ENCODE measurements at regions not wholly inside any gene's neighbourhood (a gene's known extent, or its start where the extent isn't known, plus 50 kb on each side); places are given as distances from the start of the nearest gene placed in this dataset.
"Not testable (repeated sequence)": the region's sequence is repeated elsewhere in the genome, so short reads cannot be mapped to it uniquely, and the experiment has no call there.

- POLR2A ChIA-PET: no interaction called here
- H3K4me3 Mint-ChIP-seq (ENCODE audit: unreplicated experiment): no peak overlapping the region
- no TSS peak for BruUV-seq (replicated peaks)
- no peaks in the 10 kb centered on the region for H3K36me3 Mint-ChIP-seq (ENCODE audit: insufficient read depth, unreplicated experiment)
- Histone ChIP-seq H3K4me1 (no peaks in the 10 kb centered on the region), H3K4me3 (ENCODE audit: low read depth, low read length) (no peak overlapping the region), H3K36me3 (ENCODE audit: control insufficient read depth, insufficient read depth, low read length) (no peaks in the 10 kb centered on the region), H3K27me3 (replicated peaks; ENCODE audit: control insufficient read depth, insufficient read depth, low read length) (no peaks in the 10 kb centered on the region), H3K9me3 (peaks cover 10% of the 10 kb centered on the region)
- TF ChIP-seq, protein P1, sequence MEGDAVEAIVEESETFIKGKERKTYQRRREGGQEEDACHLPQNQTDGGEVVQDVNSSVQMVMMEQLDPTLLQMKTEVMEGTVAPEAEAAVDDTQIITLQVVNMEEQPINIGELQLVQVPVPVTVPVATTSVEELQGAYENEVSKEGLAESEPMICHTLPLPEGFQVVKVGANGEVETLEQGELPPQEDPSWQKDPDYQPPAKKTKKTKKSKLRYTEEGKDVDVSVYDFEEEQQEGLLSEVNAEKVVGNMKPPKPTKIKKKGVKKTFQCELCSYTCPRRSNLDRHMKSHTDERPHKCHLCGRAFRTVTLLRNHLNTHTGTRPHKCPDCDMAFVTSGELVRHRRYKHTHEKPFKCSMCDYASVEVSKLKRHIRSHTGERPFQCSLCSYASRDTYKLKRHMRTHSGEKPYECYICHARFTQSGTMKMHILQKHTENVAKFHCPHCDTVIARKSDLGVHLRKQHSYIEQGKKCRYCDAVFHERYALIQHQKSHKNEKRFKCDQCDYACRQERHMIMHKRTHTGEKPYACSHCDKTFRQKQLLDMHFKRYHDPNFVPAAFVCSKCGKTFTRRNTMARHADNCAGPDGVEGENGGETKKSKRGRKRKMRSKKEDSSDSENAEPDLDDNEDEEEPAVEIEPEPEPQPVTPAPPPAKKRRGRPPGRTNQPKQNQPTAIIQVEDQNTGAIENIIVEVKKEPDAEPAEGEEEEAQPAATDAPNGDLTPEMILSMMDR (IDR thresholded peaks at IDR 0.05; ENCODE audit: insufficient read depth in 1 of 2, low read depth in 1 of 2, low read length in 1 of 2, severe bottlenecking in 1 of 2, unreplicated experiment in 1 of 2): no peak
- no peaks in the 10 kb centered on the region for H3K27me3 Mint-ChIP-seq (ENCODE audit: insufficient read depth, unreplicated experiment)
- no peak for DNase-seq
- intact Hi-C loops (cut with micrococcal nuclease; ENCODE audit: unreplicated experiment): no loop called here
- H3K4me1 Mint-ChIP-seq (ENCODE audit: low read depth, unreplicated experiment): no peaks in the 10 kb centered on the region
- CTCF ChIA-PET: no interaction called here
- no peaks in the 10 kb centered on the region for H3K9me3 Mint-ChIP-seq (ENCODE audit: unreplicated experiment)
- no peak overlapping the region for H3K27ac Mint-ChIP-seq (ENCODE audit: unreplicated experiment)
Measured at GRCh38 chr5:60533789-60534188, 166.2 kb downstream of the DEPDC1B start.

GRCh38 chr5:60532796-60533195, 167.2 kb downstream of the DEPDC1B start:
- BruUV-seq (replicated peaks); DNase-seq; H3K4me1 ChIP-seq; H3K27me3 ChIP-seq (replicated peaks; ENCODE audit: control insufficient read depth, insufficient read depth, low read length); H3K27ac Mint-ChIP-seq (ENCODE audit: unreplicated experiment); H3K9me3 Mint-ChIP-seq (ENCODE audit: unreplicated experiment); POLR2A ChIA-PET; H3K27me3 Mint-ChIP-seq (ENCODE audit: insufficient read depth, unreplicated experiment); H3K4me1 Mint-ChIP-seq (ENCODE audit: low read depth, unreplicated experiment); H3K4me3 ChIP-seq (ENCODE audit: low read depth, low read length); H3K36me3 ChIP-seq (ENCODE audit: control insufficient read depth, insufficient read depth, low read length); CTCF ChIA-PET; H3K4me3 Mint-ChIP-seq (ENCODE audit: unreplicated experiment); H3K36me3 Mint-ChIP-seq (ENCODE audit: insufficient read depth, unreplicated experiment); intact Hi-C loops (cut with micrococcal nuclease; ENCODE audit: unreplicated experiment): not testable (repeated sequence)
- H3K9me3 ChIP-seq: peaks cover 10% of the 10 kb centered on the region

DNA sequence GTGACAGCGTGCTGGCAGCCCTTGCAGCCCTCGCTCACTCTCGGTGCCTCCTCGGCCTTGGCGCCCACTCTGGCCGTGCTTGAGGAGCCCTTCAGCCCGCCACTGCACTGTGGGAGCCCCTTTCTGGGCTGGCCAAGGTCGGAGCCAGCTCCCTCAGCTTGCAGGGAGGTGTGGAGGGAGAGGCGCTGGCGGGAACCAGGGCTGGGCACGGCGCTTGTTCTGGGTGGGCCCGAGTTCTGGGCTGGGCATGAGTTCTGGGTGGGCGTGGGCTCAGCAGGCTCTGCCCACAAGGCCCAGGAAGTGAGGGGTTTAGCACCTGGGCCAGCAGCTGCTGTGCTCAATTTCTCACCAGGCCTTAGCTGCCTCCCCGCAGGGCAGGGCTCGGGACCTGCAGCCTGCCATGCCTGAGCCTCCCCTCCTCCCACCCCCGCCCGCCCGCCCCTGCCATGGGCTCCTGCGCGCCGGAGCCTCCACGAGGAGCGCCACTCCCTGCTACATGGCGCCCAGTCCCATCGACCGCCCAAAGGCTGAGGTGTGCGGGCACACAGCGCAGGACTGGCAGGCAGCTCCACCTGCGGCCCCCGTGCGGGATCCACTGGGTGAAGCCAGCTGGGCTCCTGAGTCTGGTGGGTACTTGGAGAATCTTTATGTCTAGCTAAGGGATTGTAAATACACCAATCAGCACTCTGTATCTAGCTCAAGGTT, 169.7 kb downstream of the DEPDC1B start:
- POLR2A ChIA-PET, CTCF ChIA-PET: not testable (repeated sequence)

GRCh38 chr5:60529001-60529400, 171.0 kb downstream of the DEPDC1B start:
- H3K9me3 Mint-ChIP-seq (ENCODE audit: unreplicated experiment): no peaks in the 10 kb centered on the region
- no peaks in the 10 kb centered on the region for H3K36me3 ChIP-seq (ENCODE audit: control insufficient read depth, insufficient read depth, low read length)
- H3K4me1 ChIP-seq: no peaks in the 10 kb centered on the region
- no peaks in the 10 kb centered on the region for H3K27me3 Mint-ChIP-seq (ENCODE audit: insufficient read depth, unreplicated experiment)
- H3K27me3 ChIP-seq (replicated peaks; ENCODE audit: control insufficient read depth, insufficient read depth, low read length): no peaks in the 10 kb centered on the region
- no peak overlapping the region for H3K27ac Mint-ChIP-seq (ENCODE audit: unreplicated experiment)
- no peak overlapping the region for H3K4me3 Mint-ChIP-seq (ENCODE audit: unreplicated experiment)
- no TSS peak for BruUV-seq (replicated peaks)
- no peaks in the 10 kb centered on the region for H3K36me3 Mint-ChIP-seq (ENCODE audit: insufficient read depth, unreplicated experiment)
- POLR2A ChIA-PET: no interaction called here
- H3K4me3 ChIP-seq (ENCODE audit: low read depth, low read length): no peak overlapping the region
- CTCF ChIA-PET: no interaction called here
- no peak for DNase-seq
- TF ChIP-seq, protein P1 (IDR thresholded peaks at IDR 0.05; ENCODE audit: insufficient read depth in 1 of 2, low read depth in 1 of 2, low read length in 1 of 2, severe bottlenecking in 1 of 2, unreplicated experiment in 1 of 2): no peak
- intact Hi-C loops (cut with micrococcal nuclease; ENCODE audit: unreplicated experiment): no loop called here
- peaks cover 5% of the 10 kb centered on the region for H3K9me3 ChIP-seq
- no peaks in the 10 kb centered on the region for H3K4me1 Mint-ChIP-seq (ENCODE audit: low read depth, unreplicated experiment)

More for the DNA sequence above, 169.7 kb downstream of the DEPDC1B start:
- H3K4me3 ChIP-seq (ENCODE audit: low read depth, low read length); BruUV-seq (replicated peaks); H3K27me3 ChIP-seq (replicated peaks; ENCODE audit: control insufficient read depth, insufficient read depth, low read length); H3K36me3 Mint-ChIP-seq (ENCODE audit: insufficient read depth, unreplicated experiment); H3K27me3 Mint-ChIP-seq (ENCODE audit: insufficient read depth, unreplicated experiment); DNase-seq; H3K4me1 Mint-ChIP-seq (ENCODE audit: low read depth, unreplicated experiment); H3K9me3 Mint-ChIP-seq (ENCODE audit: unreplicated experiment); H3K36me3 ChIP-seq (ENCODE audit: control insufficient read depth, insufficient read depth, low read length); H3K4me3 Mint-ChIP-seq (ENCODE audit: unreplicated experiment); H3K27ac Mint-ChIP-seq (ENCODE audit: unreplicated experiment); H3K4me1 ChIP-seq; intact Hi-C loops (cut with micrococcal nuclease; ENCODE audit: unreplicated experiment): not testable (repeated sequence)
- peaks cover 10% of the 10 kb centered on the region for H3K9me3 ChIP-seq
